Endothelial cell of umbilical vein (primary cell): ENCODE measurements at regions not wholly inside any gene's neighbourhood (a gene's known extent, or its start where the extent isn't known, plus 50 kb on each side); places are given as distances from the start of the nearest gene placed in this dataset.

Experiments
- BruUV-seq: library from RNA; stranded (reverse); fragments of 400-500 nt; replicated peaks from 2 replicates; lab custom pipeline; 2021; lab: Mats Ljungman, UMichigan
- CTCF ChIA-PET: fragments of 300-600, 350-600 bp; sonication (Branson Sonifier 250); formaldehyde crosslinking; loops from one replicate; lab custom pipeline; 2021; ENCODE audit warnings: antibody characterized with exemption, inconsistent platforms; lab: Charles Lee
- POLR2A ChIA-PET: fragments of 300-600, 350-600 bp; sonication (Branson Sonifier 250); formaldehyde crosslinking; loops from one replicate; lab custom pipeline; 2021; ENCODE audit warnings: antibody characterized with exemption, inconsistent platforms; lab: Charles Lee
- DNase-seq: peaks from one replicate; pipeline ENCODE4 v3.0.0-alpha.2; 2011; ENCODE audit warnings: low read depth, low spot score
- FAIRE-seq: peaks from 2 replicates; lab custom pipeline; 2011; peaks lifted over from hg19 to GRCh38; lab: Jason Lieb, UNC
- H2AFZ ChIP-seq: 2 replicates; pipeline ENCODE4 v1.6.0; 2012; ENCODE audit warnings: low read depth, low read length, control low read depth, inconsistent platforms
- H3K27ac ChIP-seq: 2 replicates; pipeline ENCODE4 v1.5.1; 2011; ENCODE audit warnings: low read depth, mild to moderate bottlenecking, control low read depth, low read length, moderate library complexity; ENCODE audit not compliant: insufficient read depth
- H3K27me3 ChIP-seq, 2 experiments: 2 replicates each; pipeline versions ENCODE4 v1.6.0 to v1.6.1; 2011; ENCODE audit warnings: low read length in 2 of 2, mixed read lengths in 1 of 2; ENCODE audit not compliant: control insufficient read depth in 2 of 2, insufficient read depth in 2 of 2
- H3K36me3 ChIP-seq, 2 experiments: 2 replicates in 1 of 2; 3 replicates in 1 of 2; pipeline ENCODE4 v1.5.1; 2011; ENCODE audit warnings: low read length in 2 of 2, mild to moderate bottlenecking in 1 of 2, moderate library complexity in 1 of 2; ENCODE audit not compliant: control insufficient read depth in 2 of 2, insufficient read depth in 2 of 2; ENCODE audit errors: extremely low read depth in 1 of 2
- H3K4me1 ChIP-seq: 3 replicates; pipeline ENCODE4 v1.5.1; 2011; ENCODE audit warnings: mild to moderate bottlenecking, low read length; ENCODE audit not compliant: control insufficient read depth, insufficient read depth; ENCODE audit errors: extremely low read depth
- H3K4me2 ChIP-seq: 2 replicates; pipeline ENCODE4 v1.6.1; 2011; ENCODE audit warnings: low read length, control low read depth, mixed read lengths; ENCODE audit not compliant: insufficient read depth
- H3K4me3 ChIP-seq, 3 experiments: fragments of 200-600 bp in 1 of 3; sonication (generic), shearing (Covaris generic) in 1 of 3; replicated peaks in 1 of 3; 2 replicates each; pipeline ENCODE4 v1.5.1; 2011 to 2016; ENCODE audit warnings: control low read depth in 3 of 3, low read length in 3 of 3, mild to moderate bottlenecking in 2 of 3, inconsistent platforms in 1 of 3, low read depth in 1 of 3, moderate library complexity in 1 of 3; ENCODE audit not compliant: insufficient read depth in 1 of 3
- H3K79me2 ChIP-seq: 2 replicates; pipeline ENCODE4 v1.6.0; 2012; ENCODE audit warnings: low read length, inconsistent platforms; ENCODE audit not compliant: control insufficient read depth, insufficient read depth
- H3K9ac ChIP-seq: replicated peaks from 2 replicates; pipeline ENCODE3; 2011; ENCODE audit warnings: low read length, control low read depth; ENCODE audit not compliant: insufficient read depth; ENCODE audit errors: extremely low read depth
- H3K9me1 ChIP-seq: replicated peaks from 3 replicates; pipeline ENCODE4 v1.6.0; 2011; ENCODE audit warnings: mild to moderate bottlenecking, low read length; ENCODE audit not compliant: control insufficient read depth, insufficient read depth; ENCODE audit errors: extremely low read depth
- H3K9me3 ChIP-seq: replicated peaks from 2 replicates; pipeline ENCODE4 v1.5.1; 2012; ENCODE audit warnings: low read length, inconsistent platforms; ENCODE audit not compliant: control insufficient read depth, insufficient read depth
- H4K20me1 ChIP-seq: replicated peaks from 2 replicates; pipeline ENCODE3; 2011; ENCODE audit warnings: mild to moderate bottlenecking, low read length; ENCODE audit not compliant: control insufficient read depth, insufficient read depth; ENCODE audit errors: extremely low read depth
- JUN ChIP-seq: IDR thresholded peaks from 2 replicates; pipeline ENCODE4 v1.6.1; 2011; ENCODE audit warnings: borderline replicate concordance, low read depth; ENCODE audit not compliant: insufficient read length, insufficient read depth
- MYC ChIP-seq: IDR thresholded peaks from one replicate; pipeline ENCODE4 v1.6.1; 2011; ENCODE audit warnings: mild to moderate bottlenecking, low read depth, low read length
- POLR2A ChIP-seq: IDR thresholded peaks from 2 replicates; pipeline ENCODE4 v1.6.1; 2012; ENCODE audit warnings: low read depth, mild to moderate bottlenecking, control low read depth, low read length
- POLR2AphosphoS5 ChIP-seq: IDR thresholded peaks from 2 replicates; pipeline ENCODE4 v1.6.1; 2012; ENCODE audit warnings: low read depth, mild to moderate bottlenecking, control low read depth, low read length, moderate library complexity; ENCODE audit not compliant: insufficient read depth
- dilution Hi-C: fragments of 300-500 bp; cut with MboI; formaldehyde crosslinking; loops from one replicate; pipeline ENCODE4 v1.15.0; 2019; ENCODE audit warnings: low sequenced_read_pairs; ENCODE audit not compliant: extremely low pct_ligation_motif_present
- intact Hi-C: fragments of 100-400 bp; cut with micrococcal nuclease; formaldehyde crosslinking; loops from one replicate; pipeline ENCODE4 v1.10.0; 2022
- TF ChIP-seq, protein P1 (sequence below): IDR thresholded peaks from 2 replicates; pipeline ENCODE4 v1.6.1; 2011; ENCODE audit not compliant: insufficient read depth, insufficient read length

DNA sequence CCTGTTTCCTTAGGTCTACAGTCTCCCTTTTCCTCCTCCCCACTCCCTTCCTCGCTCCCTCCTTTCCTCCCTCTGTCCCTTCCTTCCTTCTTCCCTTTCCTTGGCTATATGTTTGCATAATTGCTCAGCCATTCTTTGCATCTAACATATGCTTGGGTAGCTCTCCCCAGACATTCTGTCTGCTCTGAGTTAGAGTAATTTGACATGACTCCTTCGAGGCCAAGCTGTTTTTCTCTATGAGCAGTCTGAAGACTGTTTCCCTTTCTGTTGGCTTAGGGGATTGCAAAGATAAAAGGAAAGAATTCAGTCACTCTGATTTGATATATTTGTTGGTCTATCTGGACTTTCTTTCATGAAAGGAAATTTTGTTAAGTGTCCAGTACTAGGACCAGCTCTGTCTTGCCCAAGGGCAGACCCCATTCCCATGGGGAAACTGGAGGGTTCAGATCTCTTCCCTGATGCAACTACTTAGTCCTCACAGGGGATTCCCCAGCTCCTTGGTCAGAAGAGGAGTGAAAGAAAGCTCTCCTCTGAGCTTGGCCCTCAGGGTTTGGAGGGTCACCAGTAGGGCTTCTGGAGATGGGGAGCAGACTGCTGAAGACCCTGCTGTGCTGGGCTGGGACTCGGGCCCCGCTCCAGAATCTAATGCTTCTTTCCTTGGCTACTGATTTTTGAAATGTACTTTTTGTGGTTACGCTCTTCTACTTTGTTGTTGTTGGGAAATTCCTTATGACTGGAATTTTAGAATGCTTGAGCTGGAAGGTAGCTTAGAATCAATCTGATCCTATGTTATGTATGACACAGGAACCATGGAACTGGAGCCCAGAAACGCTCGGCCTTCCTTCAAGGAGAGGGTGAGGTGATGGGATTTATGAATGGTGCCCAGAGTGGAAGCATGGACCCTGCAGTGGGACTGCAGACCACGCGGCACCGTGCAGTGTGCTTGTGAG, 63.7 kb upstream of the SLC22A23 start:
- Histone ChIP-seq H3K9ac (no peak overlapping the region), H2AFZ (no peak overlapping the region), H3K4me2 (no peak overlapping the region), H3K4me1 (no peaks in the 10 kb centered on the region), H3K4me3 (no peak overlapping the region), H4K20me1 (no peaks in the 10 kb centered on the region), H3K27me3 (peaks cover 12 to 31% of the 10 kb centered on the region in 2 experiments), H3K36me3 (no peaks in the 10 kb centered on the region), H3K9me3 (no peaks in the 10 kb centered on the region), H3K79me2 (no peaks in the 10 kb centered on the region), H3K9me1 (no peaks in the 10 kb centered on the region), H3K27ac (no peak overlapping the region)
- TF ChIP-seq, protein P1, sequence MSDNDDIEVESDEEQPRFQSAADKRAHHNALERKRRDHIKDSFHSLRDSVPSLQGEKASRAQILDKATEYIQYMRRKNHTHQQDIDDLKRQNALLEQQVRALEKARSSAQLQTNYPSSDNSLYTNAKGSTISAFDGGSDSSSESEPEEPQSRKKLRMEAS: no peak
- no peak for TF ChIP-seq MYC
- TF ChIP-seq POLR2A: no peak
- intact Hi-C loops: no loop called here
- ChIA-PET POLR2A (no interaction called here), CTCF (interaction anchor here (0.7 to 1.0 kb wide), 2 partner anchors 9 to 289 kb away, joined by 3 to 4 read pairs; no protein-coding TSS in a partner anchor)
- FAIRE-seq (no peak), DNase-seq (no peak)
- no TSS peak for BruUV-seq
- dilution Hi-C loops: no loop called here

DNA sequence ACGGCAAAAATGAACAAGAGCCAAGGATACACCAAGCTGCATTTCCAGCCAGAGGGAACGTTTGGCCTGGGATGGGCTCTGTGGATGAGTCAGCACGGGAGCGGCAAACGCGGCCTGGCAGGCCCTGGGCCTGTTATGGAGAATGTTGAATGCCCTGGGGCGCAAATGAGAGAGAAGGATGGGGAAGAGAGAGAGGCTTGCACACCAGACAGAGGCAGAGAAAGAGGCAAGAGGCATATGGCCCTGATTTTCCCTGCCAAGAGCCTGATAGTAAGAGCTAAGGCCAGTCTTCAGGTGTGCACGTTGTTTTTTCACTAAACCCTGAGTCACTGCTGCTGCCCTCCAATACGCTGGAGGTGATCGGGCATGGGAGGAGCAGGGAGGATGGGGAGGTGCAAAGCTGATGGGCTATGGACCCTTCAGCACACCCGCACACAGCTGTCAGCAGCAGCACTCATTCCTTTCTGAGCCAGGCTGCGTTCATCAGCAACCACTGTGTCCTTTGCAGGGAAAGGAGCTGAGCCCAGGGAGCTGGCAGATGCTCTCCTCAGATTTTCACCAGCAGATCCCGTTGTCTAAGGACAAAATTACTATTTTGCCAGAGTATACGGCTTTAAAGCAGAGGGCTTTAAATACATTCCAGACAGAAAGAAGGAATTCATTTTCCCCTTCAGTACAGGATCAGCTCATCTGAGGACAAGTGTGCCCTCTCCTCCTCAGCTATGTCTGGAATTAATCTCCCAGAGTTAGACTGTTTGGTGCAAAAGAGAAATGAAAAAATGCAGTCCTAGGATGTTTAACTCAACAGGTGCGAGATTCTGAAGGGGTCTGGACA, 61.7 kb upstream of the SLC22A23 start:
- no peak for DNase-seq
- no peak for TF ChIP-seq JUN
- TF ChIP-seq POLR2AphosphoS5: no peak
- Histone ChIP-seq H3K4me3 (no peak overlapping the region), H3K79me2 (no peaks in the 10 kb centered on the region), H4K20me1 (no peaks in the 10 kb centered on the region), H3K4me1 (no peaks in the 10 kb centered on the region), H3K36me3 (no peaks in the 10 kb centered on the region), H3K9me1 (no peaks in the 10 kb centered on the region), H3K9ac (no peak overlapping the region), H3K27ac (no peak overlapping the region), H3K27me3 (peaks cover 12 to 26% of the 10 kb centered on the region in 2 experiments), H3K4me2 (no peak overlapping the region), H3K9me3 (no peaks in the 10 kb centered on the region), H2AFZ (no peak overlapping the region)
- dilution Hi-C loops (no loop called here), intact Hi-C loops (no loop called here)
- FAIRE-seq: no peak
- CTCF ChIA-PET: interaction anchor here (0.6 to 1.1 kb wide), 3 partner anchors 8 to 18 kb away, joined by 3 to 5 read pairs (median 3); no protein-coding TSS in a partner anchor
- BruUV-seq: no TSS peak
- POLR2A ChIA-PET: no interaction called here
